SK-N-SH (cell line): ENCODE measurements at regions not wholly inside any gene's neighbourhood (a gene's known extent, or its start where the extent isn't known, plus 50 kb on each side); places are given as distances from the start of the nearest gene placed in this dataset.

Source experiments
- CTCF ChIA-PET: fragments of 300-600, 350-600 bp; formaldehyde crosslinking; extraction: SDS; loops from one replicate; lab custom pipeline; 2021; lab: Yijun Ruan, JAX
- POLR2A ChIA-PET: fragments of 350-600 bp; sonication (Branson Sonifier 250); formaldehyde crosslinking; extraction: SDS; loops from one replicate; lab custom pipeline; 2020; ENCODE audit warnings: antibody characterized with exemption, inconsistent platforms; lab: Yijun Ruan, JAX
- DNase-seq: peaks from one replicate; pipeline ENCODE4 v3.0.0; 2012
- H2AFZ ChIP-seq: fragments of 200-600 bp; sonication (generic); 2 replicates; pipeline ENCODE4 v1.8.1; 2016; ENCODE audit warnings: antibody characterized with exemption, mild to moderate bottlenecking, low read depth
- H3F3A ChIP-seq: fragments of 200-600 bp; sonication (generic); replicated peaks from 2 replicates; pipeline ENCODE3; 2016; ENCODE audit warnings: antibody characterized with exemption, mild to moderate bottlenecking; ENCODE audit not compliant: insufficient read depth
- H3K27ac ChIP-seq, 2 experiments: fragments of 200-500 bp in 1 of 2; fragments of 200-600 bp in 1 of 2; sonication (Bioruptor generic) in 1 of 2; sonication (generic), shearing (Covaris generic) in 1 of 2; 2 replicates each; pipeline versions ENCODE4 v1.5.1 to v1.6.1; 2014 to 2016; ENCODE audit warnings: low read depth in 2 of 2, inconsistent platforms in 1 of 2, low read length in 1 of 2, mild to moderate bottlenecking in 1 of 2, mixed read lengths in 1 of 2
- H3K27me3 ChIP-seq: fragments of 200-600 bp; sonication (generic), shearing (Covaris generic); 2 replicates; pipeline ENCODE4 v1.6.1; 2016; ENCODE audit warnings: mixed run types; ENCODE audit not compliant: insufficient read depth
- H3K36me3 ChIP-seq, 2 experiments: fragments of 200-500 bp in 1 of 2; fragments of 200-600 bp in 1 of 2; sonication (Bioruptor generic) in 1 of 2; sonication (generic) in 1 of 2; replicated peaks in 1 of 2; 2 replicates each; pipeline versions ENCODE3 to v1.5.1; 2014 to 2016; ENCODE audit warnings: low read length in 1 of 2, mild to moderate bottlenecking in 1 of 2; ENCODE audit not compliant: insufficient read depth in 2 of 2, control insufficient read depth in 1 of 2
- H3K4me1 ChIP-seq, 2 experiments: fragments of 200-500 bp in 1 of 2; fragments of 200-600 bp in 1 of 2; sonication (Bioruptor generic) in 1 of 2; sonication (generic), shearing (Covaris generic) in 1 of 2; 2 replicates each; pipeline versions ENCODE4 v1.5.1 to v1.6.1; 2014 to 2016; ENCODE audit warnings: low read depth in 1 of 2, low read length in 1 of 2, mixed run types in 1 of 2; ENCODE audit not compliant: insufficient read depth in 2 of 2, control insufficient read depth in 1 of 2
- H3K4me2 ChIP-seq: fragments of 200-600 bp; sonication (generic), shearing (Covaris generic); 2 replicates; pipeline ENCODE4 v1.6.1; 2017; ENCODE audit warnings: mixed run types
- H3K4me3 ChIP-seq, 2 experiments: fragments of 200-500 bp in 1 of 2; fragments of 200-600 bp in 1 of 2; sonication (Bioruptor generic) in 1 of 2; sonication (generic), shearing (Covaris generic) in 1 of 2; 2 replicates each; pipeline versions ENCODE4 v1.5.1 to v1.8.1; 2014 to 2016; ENCODE audit warnings: low read depth in 2 of 2, inconsistent platforms in 1 of 2, low read length in 1 of 2, mild to moderate bottlenecking in 1 of 2, mixed read lengths in 1 of 2, moderate library complexity in 1 of 2
- H3K79me2 ChIP-seq: fragments of 200-600 bp; sonication (generic); 2 replicates; pipeline ENCODE4 v1.8.1; 2017; ENCODE audit warnings: mild to moderate bottlenecking; ENCODE audit not compliant: insufficient read depth
- H3K9ac ChIP-seq: fragments of 200-600 bp; sonication (generic); 2 replicates; pipeline ENCODE4 v1.6.1; 2017; ENCODE audit warnings: mixed run types
- H3K9me2 ChIP-seq: fragments of 200-600 bp; sonication (generic); 2 replicates; pipeline ENCODE4 v1.6.1; 2017; ENCODE audit warnings: mixed run types
- H3K9me3 ChIP-seq: fragments of 200-600 bp; sonication (generic); 2 replicates; pipeline ENCODE4 v1.6.1; 2017; ENCODE audit warnings: mixed run types, mild to moderate bottlenecking, moderate library complexity
- H4K20me1 ChIP-seq: fragments of 200-600 bp; sonication (generic); 2 replicates; pipeline ENCODE4 v1.6.1; 2017; ENCODE audit warnings: mild to moderate bottlenecking, mixed run types; ENCODE audit not compliant: insufficient read depth
- ELF1 ChIP-seq: IDR thresholded peaks from 2 replicates; pipeline ENCODE4 v1.4.0; 2012
- EP300 ChIP-seq, 2 experiments: IDR thresholded peaks; 2 replicates each; pipeline versions ENCODE4 v1.4.0 to v1.6.1; 2012; ENCODE audit warnings: borderline replicate concordance in 1 of 2, low read depth in 1 of 2, low read length in 1 of 2
- EZH2phosphoT487 ChIP-seq: fragments of 200-600 bp; sonication (generic); IDR thresholded peaks from 2 replicates; pipeline ENCODE4 v1.6.1; 2017; ENCODE audit warnings: low read depth, mixed run types, mild to moderate bottlenecking, antibody characterized with exemption, moderate library complexity, borderline replicate concordance
- FOSL2 ChIP-seq: IDR thresholded peaks from 2 replicates; pipeline ENCODE4 v1.4.0; 2012; ENCODE audit warnings: low read depth, mild to moderate bottlenecking, moderate library complexity, borderline replicate concordance
- FOXM1 ChIP-seq: IDR thresholded peaks from 2 replicates; pipeline ENCODE4 v1.4.0; 2012; ENCODE audit warnings: low read depth, mild to moderate bottlenecking
- GABPA ChIP-seq: IDR thresholded peaks from 2 replicates; pipeline ENCODE4 v1.4.0; 2012; ENCODE audit warnings: low read depth, mild to moderate bottlenecking
- MAX ChIP-seq: IDR thresholded peaks from 2 replicates; pipeline ENCODE4 v1.4.0; 2012; ENCODE audit warnings: low read depth
- MEF2A ChIP-seq: IDR thresholded peaks from 2 replicates; pipeline ENCODE4 v1.4.0; 2012; ENCODE audit warnings: low read depth, borderline replicate concordance
- MXI1 ChIP-seq: IDR thresholded peaks from 2 replicates; pipeline ENCODE4 v1.6.1; 2012; ENCODE audit warnings: mild to moderate bottlenecking, low read depth, low read length, improper control_type of control experiment
- NRF1 ChIP-seq: IDR thresholded peaks from 2 replicates; pipeline ENCODE4 v1.6.1; 2012; ENCODE audit warnings: low read depth, mild to moderate bottlenecking, low read length
- RAD21 ChIP-seq: IDR thresholded peaks from 2 replicates; pipeline ENCODE4 v1.6.1; 2012; ENCODE audit warnings: mild to moderate bottlenecking, low read length
- RXRA ChIP-seq: IDR thresholded peaks from 2 replicates; pipeline ENCODE4 v1.4.0; 2012; ENCODE audit warnings: low read depth, mild to moderate bottlenecking, borderline replicate concordance
- TAF1 ChIP-seq: IDR thresholded peaks from 2 replicates; pipeline ENCODE4 v1.6.1; 2012; ENCODE audit warnings: low read depth, mild to moderate bottlenecking, low read length, moderate library complexity, borderline replicate concordance
- TCF12 ChIP-seq: IDR thresholded peaks from 2 replicates; pipeline ENCODE4 v1.4.0; 2012
- YY1 ChIP-seq: IDR thresholded peaks from 2 replicates; pipeline ENCODE4 v1.4.0; 2012; ENCODE audit warnings: low read depth, mild to moderate bottlenecking
- WGBS: methylation state at CpG from one replicate; pipeline ENCODE4 v1.1.6; 2017; ENCODE audit warnings: low lambda C conversion rate; 5-methylcytosine and 5-hydroxymethylcytosine counted together
- TF ChIP-seq, protein P1 (sequence below): IDR thresholded peaks from 2 replicates; pipeline ENCODE4 v1.6.1; 2012; ENCODE audit warnings: mild to moderate bottlenecking, low read depth, low read length, moderate library complexity
- TF ChIP-seq, protein P2 (sequence below): IDR thresholded peaks from 2 replicates; pipeline ENCODE4 v1.4.0; 2012; ENCODE audit warnings: low read depth, borderline replicate concordance

DNA sequence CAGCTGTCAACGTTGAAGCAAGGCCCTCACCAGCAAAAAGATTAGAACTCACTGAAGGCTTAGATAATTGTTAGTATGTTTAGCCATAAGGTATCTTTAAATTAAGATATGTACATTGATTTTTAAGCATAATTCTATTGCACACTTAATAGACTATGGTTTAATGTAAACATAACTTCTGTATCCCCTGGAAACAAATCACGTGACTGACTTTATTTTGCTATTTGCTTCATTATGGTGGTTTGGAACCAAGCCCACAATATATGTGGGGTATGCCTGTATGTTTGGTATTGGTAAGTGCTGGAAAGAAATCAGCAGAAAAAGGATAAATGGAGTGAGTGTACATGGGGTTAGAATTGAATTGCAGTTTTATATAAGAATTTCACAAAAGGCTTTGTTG lies 111.9 kb downstream of the NMUR2 start:
- Histone ChIP-seq H3K9ac (no peak overlapping the region), H3K9me3 (no peaks in the 10 kb centered on the region), H3F3A (no peaks in the 10 kb centered on the region), H3K36me3 (no peaks in the 10 kb centered on the region), H3K27me3 (no peaks in the 10 kb centered on the region), H2AFZ (no peak overlapping the region), H3K9me2 (no peaks in the 10 kb centered on the region), H4K20me1 (no peaks in the 10 kb centered on the region), H3K79me2 (no peaks in the 10 kb centered on the region), H3K4me2 (no peak overlapping the region), H3K4me1 (no peaks in the 10 kb centered on the region)
- POLR2A ChIA-PET = no interaction called here
- no peak for DNase-seq
- CTCF ChIA-PET = no interaction called here
- WGBS = 1% methylated on average over 2 of the region's 2 CpGs
- TF ChIP-seq ELF1 (no peak), RAD21 (no peak), YY1 (no peak), FOXM1 (no peak), GABPA (no peak), MEF2A (no peak), NRF1 (no peak), MAX (no peak), MXI1 (no peak), EZH2phosphoT487 (no peak), RXRA (no peak), TCF12 (no peak)
- TF ChIP-seq, protein P1, sequence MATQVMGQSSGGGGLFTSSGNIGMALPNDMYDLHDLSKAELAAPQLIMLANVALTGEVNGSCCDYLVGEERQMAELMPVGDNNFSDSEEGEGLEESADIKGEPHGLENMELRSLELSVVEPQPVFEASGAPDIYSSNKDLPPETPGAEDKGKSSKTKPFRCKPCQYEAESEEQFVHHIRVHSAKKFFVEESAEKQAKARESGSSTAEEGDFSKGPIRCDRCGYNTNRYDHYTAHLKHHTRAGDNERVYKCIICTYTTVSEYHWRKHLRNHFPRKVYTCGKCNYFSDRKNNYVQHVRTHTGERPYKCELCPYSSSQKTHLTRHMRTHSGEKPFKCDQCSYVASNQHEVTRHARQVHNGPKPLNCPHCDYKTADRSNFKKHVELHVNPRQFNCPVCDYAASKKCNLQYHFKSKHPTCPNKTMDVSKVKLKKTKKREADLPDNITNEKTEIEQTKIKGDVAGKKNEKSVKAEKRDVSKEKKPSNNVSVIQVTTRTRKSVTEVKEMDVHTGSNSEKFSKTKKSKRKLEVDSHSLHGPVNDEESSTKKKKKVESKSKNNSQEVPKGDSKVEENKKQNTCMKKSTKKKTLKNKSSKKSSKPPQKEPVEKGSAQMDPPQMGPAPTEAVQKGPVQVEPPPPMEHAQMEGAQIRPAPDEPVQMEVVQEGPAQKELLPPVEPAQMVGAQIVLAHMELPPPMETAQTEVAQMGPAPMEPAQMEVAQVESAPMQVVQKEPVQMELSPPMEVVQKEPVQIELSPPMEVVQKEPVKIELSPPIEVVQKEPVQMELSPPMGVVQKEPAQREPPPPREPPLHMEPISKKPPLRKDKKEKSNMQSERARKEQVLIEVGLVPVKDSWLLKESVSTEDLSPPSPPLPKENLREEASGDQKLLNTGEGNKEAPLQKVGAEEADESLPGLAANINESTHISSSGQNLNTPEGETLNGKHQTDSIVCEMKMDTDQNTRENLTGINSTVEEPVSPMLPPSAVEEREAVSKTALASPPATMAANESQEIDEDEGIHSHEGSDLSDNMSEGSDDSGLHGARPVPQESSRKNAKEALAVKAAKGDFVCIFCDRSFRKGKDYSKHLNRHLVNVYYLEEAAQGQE = no peak
- TF ChIP-seq, protein P2, sequence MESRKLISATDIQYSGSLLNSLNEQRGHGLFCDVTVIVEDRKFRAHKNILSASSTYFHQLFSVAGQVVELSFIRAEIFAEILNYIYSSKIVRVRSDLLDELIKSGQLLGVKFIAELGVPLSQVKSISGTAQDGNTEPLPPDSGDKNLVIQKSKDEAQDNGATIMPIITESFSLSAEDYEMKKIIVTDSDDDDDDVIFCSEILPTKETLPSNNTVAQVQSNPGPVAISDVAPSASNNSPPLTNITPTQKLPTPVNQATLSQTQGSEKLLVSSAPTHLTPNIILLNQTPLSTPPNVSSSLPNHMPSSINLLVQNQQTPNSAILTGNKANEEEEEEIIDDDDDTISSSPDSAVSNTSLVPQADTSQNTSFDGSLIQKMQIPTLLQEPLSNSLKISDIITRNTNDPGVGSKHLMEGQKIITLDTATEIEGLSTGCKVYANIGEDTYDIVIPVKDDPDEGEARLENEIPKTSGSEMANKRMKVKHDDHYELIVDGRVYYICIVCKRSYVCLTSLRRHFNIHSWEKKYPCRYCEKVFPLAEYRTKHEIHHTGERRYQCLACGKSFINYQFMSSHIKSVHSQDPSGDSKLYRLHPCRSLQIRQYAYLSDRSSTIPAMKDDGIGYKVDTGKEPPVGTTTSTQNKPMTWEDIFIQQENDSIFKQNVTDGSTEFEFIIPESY = no peak
- TF ChIP-seq, all 33 proteins: peak for 0
- no peak overlapping the region for H3K27ac ChIP-seq
- no peak overlapping the region for H3K4me3 ChIP-seq

- WGBS = 0% methylated on average over 5 of the region's 5 CpGs
- no peaks in the 10 kb centered on the region for H3K27me3 ChIP-seq
- TF ChIP-seq EP300 (IDR thresholded peaks at IDR 0.05; ENCODE audit: borderline replicate concordance in 1 of 2, low read depth in 1 of 2, low read length in 1 of 2) = no peak
- TF ChIP-seq EZH2phosphoT487 = no peak
- no peak for TF ChIP-seq TAF1
- TF ChIP-seq ELF1 = no peak
- TF ChIP-seq, protein P2 = no peak
- no peak for TF ChIP-seq RAD21
- no peak for TF ChIP-seq FOSL2
- TF ChIP-seq, all 33 proteins: peak for 0
- Histone ChIP-seq H3K36me3 (no peaks in the 10 kb centered on the region), H3K79me2 (no peaks in the 10 kb centered on the region), H3F3A (no peaks in the 10 kb centered on the region), H2AFZ (no peak overlapping the region), H3K9me3 (no peaks in the 10 kb centered on the region), H3K9ac (no peak overlapping the region), H3K4me1 (no peaks in the 10 kb centered on the region), H3K4me2 (no peak overlapping the region), H3K4me3 (no peak overlapping the region), H3K9me2 (no peaks in the 10 kb centered on the region), H4K20me1 (no peaks in the 10 kb centered on the region), H3K27ac (no peak overlapping the region)
- POLR2A ChIA-PET = no interaction called here
- CTCF ChIA-PET = no interaction called here
- no peak for DNase-seq
These were observed 114.9 kb downstream of the NMUR2 start for GRCh38 chr5:152290181-152290580.
